UCSD-AML1 (cell line): ENCODE measurements at regions not wholly inside any gene's neighbourhood (a gene's known extent, or its start where the extent isn't known, plus 50 kb on each side); places are given as distances from the start of the nearest gene placed in this dataset.
A peak's percentile ranks its signal among the peaks of the same experiment; 100 is the strongest.
"Not testable (repeated sequence)": the region's sequence is repeated elsewhere in the genome, so short reads cannot be mapped to it uniquely, and the experiment has no call there.

Experiments
- DNase-seq: peaks from one replicate; lab custom pipeline; 2025; ENCODE audit not compliant: unreplicated experiment; lab: John Stamatoyannopoulos, UW

- DNase-seq: no peak
Measured at GRCh38 chr16:14384745-14385144, 245.3 kb downstream of the PARN start.

- not testable (repeated sequence) for DNase-seq
Measured at GRCh38 chr16:14383844-14384243, 246.2 kb downstream of the PARN start.

GRCh38 chr16:14378689-14379467 lies 251.2 kb downstream of the PARN start:
- DNase-seq: no peak

- no peak for DNase-seq
Measured at GRCh38 chr16:14378131-14378551, 251.9 kb downstream of the PARN start.

- DNase-seq: no peak
Measured at GRCh38 chr16:14377326-14377725, 252.7 kb downstream of the PARN start.

GRCh38 chr16:14375132-14375491 lies 254.9 kb downstream of the PARN start:
- no peak for DNase-seq

- no peak for DNase-seq
Measured at GRCh38 chr16:14374451-14375131, 255.5 kb downstream of the PARN start.

GRCh38 chr16:14373896-14374295 lies 256.2 kb downstream of the PARN start:
- DNase-seq: no peak

GRCh38 chr16:14373406-14373805 lies 256.7 kb downstream of the PARN start:
- no peak for DNase-seq

GRCh38 chr16:14372471-14372870 lies 257.6 kb downstream of the PARN start:
- no peak for DNase-seq

GRCh38 chr16:14371778-14372431 lies 258.2 kb downstream of the PARN start:
- DNase-seq: no peak

GRCh38 chr16:14370736-14371234 lies 259.3 kb downstream of the PARN start:
- no peak for DNase-seq

- DNase-seq: peak; percentile 15
Measured at GRCh38 chr16:14369734-14370598, 260.1 kb downstream of the PARN start.

GRCh38 chr16:14368399-14368798 lies 261.7 kb downstream of the PARN start:
- DNase-seq: no peak

GRCh38 chr16:14366974-14367707 lies 262.9 kb downstream of the PARN start:
- DNase-seq: no peak

GRCh38 chr16:14366447-14366846 lies 263.6 kb downstream of the PARN start:
- no peak for DNase-seq

GRCh38 chr16:14365200-14365851 lies 264.7 kb downstream of the PARN start:
- no peak for DNase-seq

- DNase-seq: no peak
Measured at GRCh38 chr16:14364386-14365199, 265.5 kb downstream of the PARN start.

- DNase-seq: no peak
Measured at GRCh38 chr16:14364112-14364385, 266.0 kb downstream of the PARN start.
